Aorta (tissue), 5 donors: ENCODE measurements at regions not wholly inside any gene's neighbourhood (a gene's known extent, or its start where the extent isn't known, plus 50 kb on each side); places are given as distances from the start of the nearest gene placed in this dataset.

ENCODE experiments used
- ATAC-seq: fragments of 200-7000 bp; cut with Tn5 transposase; one replicate; pipeline ENCODE4 v1.9.1; 2022; ENCODE audit warnings: moderate library complexity; ENCODE audit not compliant: low FRiP score
- DNase-seq, 2 donors: peaks; one replicate each; pipeline ENCODE4 v3.0.0-alpha.2; 2020
- H3K27ac ChIP-seq, 2 donors: one replicate each; pipeline ENCODE4 v1.5.1; 2013; ENCODE audit warnings: low read length in 2 of 2, mild to moderate bottlenecking in 2 of 2, moderate library complexity in 2 of 2, control low read depth in 1 of 2, inconsistent platforms in 1 of 2, low read depth in 1 of 2
- H3K27me3 ChIP-seq, 2 donors: one replicate each; pipeline ENCODE4 v1.6.1; 2013; ENCODE audit warnings: control low read depth in 1 of 2, low read length in 1 of 2, mild to moderate bottlenecking in 1 of 2, moderate library complexity in 1 of 2; ENCODE audit not compliant: insufficient read depth in 2 of 2, control insufficient read depth in 1 of 2
- H3K36me3 ChIP-seq, 2 donors: one replicate each; pipeline ENCODE4 v1.6.1; 2013; ENCODE audit warnings: control low read depth in 1 of 2, low read length in 1 of 2, mild to moderate bottlenecking in 1 of 2; ENCODE audit not compliant: insufficient read depth in 2 of 2, control insufficient read depth in 1 of 2
- H3K4me1 ChIP-seq, 2 donors: one replicate each; pipeline ENCODE4 v1.6.1; 2013; ENCODE audit warnings: low read length in 2 of 2, control low read depth in 1 of 2, mild to moderate bottlenecking in 1 of 2, moderate library complexity in 1 of 2; ENCODE audit not compliant: insufficient read depth in 2 of 2, control insufficient read depth in 1 of 2
- H3K4me3 ChIP-seq, 2 donors: one replicate each; pipeline ENCODE4 v1.5.1; 2013; ENCODE audit warnings: low read length in 2 of 2, control low read depth in 1 of 2, mild to moderate bottlenecking in 1 of 2
- H3K9me3 ChIP-seq: one replicate; pipeline ENCODE4 v1.6.1; 2013; ENCODE audit warnings: mild to moderate bottlenecking, low read length; ENCODE audit not compliant: control insufficient read depth
- WGBS, 2 donors: extraction: QIAGEN DNeasy Blood & Tissue Kit; methylation state at CpG; one replicate each; pipeline ENCODE4 v1.1.7; 2013; 5-methylcytosine and 5-hydroxymethylcytosine counted together
- intact Hi-C, 2 donors: fragments of 100-400 bp; cut with DNase I; formaldehyde crosslinking; loops; one replicate each; pipeline versions ENCODE4 v1.14.2 to v1.15.0; 2022
- donor health status: healthy with polysubstance abuse.
- donor health status: Bipolar disorder and iron deficiency.
- donor health status: DM: no; HTN: no; CAD: no.
- donor health status: DM: no; HTN: no; CAD: no.
- donor health status: DM: yes; HTN: yes; CAD: no.

DNA sequence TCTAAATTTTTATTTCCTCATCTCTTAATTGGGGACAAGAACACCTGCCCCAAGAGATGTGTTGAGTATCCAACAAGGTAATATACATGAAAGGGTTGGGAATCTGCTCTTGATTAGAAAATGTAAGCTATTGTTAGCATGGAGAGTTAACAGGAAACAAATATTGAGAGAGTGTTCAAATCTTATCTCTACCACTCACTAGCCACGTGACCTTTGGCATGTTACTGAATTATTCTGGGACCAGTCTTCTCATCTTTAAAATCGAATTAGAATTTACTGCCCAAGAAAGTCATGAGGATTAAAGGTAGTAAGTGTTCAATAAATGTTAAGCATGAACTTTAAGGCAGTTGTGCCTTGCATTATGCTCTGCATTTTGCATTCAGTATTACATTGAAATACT is 184.7 kb downstream of the MID1IP1 start:
- Histone ChIP-seq H3K36me3 (no peaks in the 10 kb centered on the region), H3K9me3 (no peaks in the 10 kb centered on the region), H3K4me1 (no peaks in the 10 kb centered on the region), H3K27me3 (no peaks in the 10 kb centered on the region), H3K4me3 (no peak overlapping the region), H3K27ac (no peak overlapping the region)
- 22% methylated on average over 2 of the region's 2 CpGs for WGBS, 2 donors
- ATAC-seq: no peak
- intact Hi-C loops: loop anchor here (10.0 kb wide), 2 partner anchors 181 to 221 kb away; partner anchors contain the start of gene MID1IP1 (in 1 of the 2)
- no peak for DNase-seq

DNA sequence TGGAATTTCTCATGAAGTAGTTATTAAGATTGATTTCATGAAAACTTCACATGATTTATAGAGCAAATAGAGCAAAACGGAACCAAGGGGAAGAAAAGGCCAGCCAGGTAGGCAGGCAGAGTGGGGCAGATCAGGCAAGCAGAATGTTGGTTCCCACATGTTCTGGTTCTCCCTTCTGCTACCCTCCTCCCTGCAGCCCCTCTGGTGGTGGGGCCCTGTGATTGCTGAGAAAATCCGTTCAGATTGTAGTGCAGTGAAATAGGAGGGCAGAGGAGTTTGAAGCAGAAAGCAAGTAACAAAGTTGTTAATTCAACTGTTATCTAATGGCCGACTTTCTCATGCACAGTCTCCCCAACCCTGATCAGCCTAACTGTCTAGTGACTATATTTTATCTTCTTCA is 185.3 kb downstream of the MID1IP1 start:
- H3K36me3 ChIP-seq: no peaks in the 10 kb centered on the region
- no peak overlapping the region for H3K4me3 ChIP-seq
- intact Hi-C loops: loop anchor here (10.0 kb wide), 2 partner anchors 182 to 222 kb away; partner anchors contain the start of gene MID1IP1 (in 1 of the 2)
- WGBS, 2 donors: 56 to 78% methylated on average over 3 of the region's 3 CpGs
- no peak overlapping the region for H3K27ac ChIP-seq
- ATAC-seq (no peak), DNase-seq (no peak)
- H3K27me3 ChIP-seq: no peaks in the 10 kb centered on the region
- H3K9me3 ChIP-seq: no peaks in the 10 kb centered on the region
- no peaks in the 10 kb centered on the region for H3K4me1 ChIP-seq

DNA sequence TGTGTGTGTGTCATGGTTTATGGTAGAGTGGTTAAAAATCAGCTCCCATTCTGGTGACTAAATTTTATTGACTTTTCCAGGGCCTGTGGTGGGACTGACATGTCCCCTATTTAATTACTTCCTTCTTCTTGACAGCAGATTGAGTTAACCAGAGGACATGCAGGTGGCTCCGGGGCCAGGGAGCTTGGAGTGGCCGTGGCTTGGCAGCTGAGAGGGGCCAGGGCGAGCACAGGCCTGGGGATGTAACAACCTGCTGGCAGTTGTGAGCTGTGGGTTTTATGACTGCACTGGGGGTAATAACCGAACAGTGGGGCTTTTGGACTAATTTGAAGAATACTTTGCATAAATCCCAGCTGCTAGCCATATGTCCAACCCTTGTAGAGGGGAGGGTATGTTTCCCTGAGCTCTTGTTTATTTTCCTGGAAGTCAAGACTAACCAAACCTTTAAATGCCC is 186.0 kb downstream of the MID1IP1 start:
- Histone ChIP-seq H3K9me3 (no peaks in the 10 kb centered on the region), H3K36me3 (no peaks in the 10 kb centered on the region), H3K4me3 (no peak overlapping the region), H3K4me1 (no peaks in the 10 kb centered on the region), H3K27ac (no peak overlapping the region), H3K27me3 (no peaks in the 10 kb centered on the region)
- WGBS, 2 donors: 77 to 83% methylated on average over 4 of the region's 4 CpGs
- DNase-seq (no peak), ATAC-seq (no peak)
- intact Hi-C loops: loop anchor here (10.0 kb wide), 2 partner anchors 182 to 222 kb away; partner anchors contain the start of gene MID1IP1 (in 1 of the 2)

DNA sequence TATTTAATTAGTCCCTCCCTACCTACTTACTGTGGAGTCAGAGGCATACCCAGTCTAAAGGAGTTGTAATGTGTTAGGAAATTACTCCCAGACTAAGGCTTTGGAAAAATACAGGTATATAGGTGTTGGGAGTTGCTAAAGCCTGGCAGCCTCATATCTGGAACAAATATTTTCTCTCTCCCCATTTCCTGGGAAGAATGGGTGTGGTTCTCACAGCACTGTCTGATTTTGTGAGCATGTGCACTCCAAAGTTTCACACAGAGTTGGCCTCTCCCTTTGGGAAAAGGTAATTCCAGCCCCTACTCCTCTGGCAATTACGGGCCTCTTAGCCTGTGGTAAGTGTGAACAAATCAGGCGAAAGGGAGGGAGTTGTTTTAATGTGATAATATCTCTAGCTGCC is 187.0 kb downstream of the MID1IP1 start:
- intact Hi-C loops: loop anchor here (10.0 kb wide), 2 partner anchors 184 to 224 kb away; partner anchors contain the start of gene MID1IP1 (in 1 of the 2)
- 82 to 93% methylated on average over 2 of the region's 2 CpGs for WGBS, 2 donors

DNA sequence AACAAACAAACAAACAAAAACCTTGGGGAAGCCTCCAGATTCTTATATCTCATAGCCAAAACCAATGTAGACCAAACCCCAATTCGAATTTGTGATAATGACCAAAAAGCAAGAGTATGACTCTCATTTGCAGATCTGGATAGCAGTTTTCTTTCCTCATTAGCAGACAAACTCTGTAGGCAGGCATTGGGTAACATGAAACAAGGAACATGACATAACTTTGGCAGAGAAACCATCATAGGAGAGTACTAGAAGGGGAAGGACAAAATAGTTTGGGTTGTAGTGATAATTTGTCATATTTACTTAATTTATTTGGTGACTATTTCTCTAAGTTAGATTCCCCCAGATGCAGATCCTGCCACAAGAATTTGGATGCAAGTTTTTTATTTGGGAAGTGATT is 187.8 kb downstream of the MID1IP1 start:
- 56 to 67% methylated on average over 1 of the region's 1 CpG for WGBS, 2 donors
- Histone ChIP-seq H3K27ac (no peak overlapping the region), H3K27me3 (no peaks in the 10 kb centered on the region), H3K4me3 (no peak overlapping the region), H3K9me3 (no peaks in the 10 kb centered on the region), H3K36me3 (no peaks in the 10 kb centered on the region), H3K4me1 (no peaks in the 10 kb centered on the region)
- intact Hi-C loops: loop anchor here (10.0 kb wide), 2 partner anchors 184 to 224 kb away; partner anchors contain the start of gene MID1IP1 (in 1 of the 2)
- ATAC-seq (no peak), DNase-seq (no peak)

More for the DNA sequence above, 187.0 kb downstream of the MID1IP1 start:
- Histone ChIP-seq H3K4me3 (no peak overlapping the region), H3K9me3 (no peaks in the 10 kb centered on the region), H3K4me1 (no peaks in the 10 kb centered on the region), H3K27me3 (no peaks in the 10 kb centered on the region), H3K36me3 (no peaks in the 10 kb centered on the region), H3K27ac (no peak overlapping the region)
- DNase-seq: no peak
- ATAC-seq: no peak

DNA sequence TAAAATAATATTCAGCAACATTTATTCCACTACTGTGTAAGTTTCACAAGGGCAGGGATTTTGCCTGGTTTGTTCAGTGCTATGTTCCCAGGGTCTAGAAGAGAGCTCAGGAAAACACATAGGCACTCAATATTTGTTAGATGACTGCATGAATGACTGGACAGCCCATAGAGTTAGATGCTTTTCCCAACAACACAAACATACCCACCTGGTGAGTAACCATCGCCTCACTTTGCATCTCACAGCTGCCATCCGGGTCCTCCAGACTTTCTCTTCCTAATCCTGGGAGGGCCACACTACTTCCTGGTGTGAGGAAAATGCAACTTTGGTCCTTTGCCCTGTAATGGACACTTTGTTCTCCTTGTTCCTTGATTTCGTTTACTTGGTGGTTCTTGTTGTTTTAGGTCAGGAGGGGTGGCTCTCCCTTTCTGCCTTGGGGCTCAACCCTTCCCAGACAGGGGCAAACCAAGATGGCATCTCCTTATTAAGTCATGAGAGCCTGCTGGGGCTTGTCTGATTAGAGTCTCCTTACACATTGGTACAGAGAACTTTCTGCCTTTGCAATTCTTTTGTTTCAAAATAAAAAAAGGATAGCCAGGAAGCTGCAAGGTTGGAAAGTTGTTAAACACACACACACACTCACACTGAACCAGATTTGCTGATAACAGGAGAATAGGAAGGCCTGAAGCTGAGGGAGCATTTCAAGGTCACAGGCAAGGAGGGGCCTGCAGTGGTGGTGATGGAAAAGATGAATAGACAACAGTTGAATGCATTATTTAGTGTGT is 190.6 kb downstream of the MID1IP1 start:
- no peaks in the 10 kb centered on the region for H3K36me3 ChIP-seq
- DNase-seq (no peak), ATAC-seq (no peak)
- H3K27me3 ChIP-seq: no peaks in the 10 kb centered on the region
- WGBS, 2 donors: 78 to 88% methylated on average over 3 of the region's 3 CpGs
- H3K27ac ChIP-seq: no peak overlapping the region
- no peaks in the 10 kb centered on the region for H3K4me1 ChIP-seq
- H3K4me3 ChIP-seq: no peak overlapping the region
- intact Hi-C loops: no loop called here
- no peaks in the 10 kb centered on the region for H3K9me3 ChIP-seq

DNA sequence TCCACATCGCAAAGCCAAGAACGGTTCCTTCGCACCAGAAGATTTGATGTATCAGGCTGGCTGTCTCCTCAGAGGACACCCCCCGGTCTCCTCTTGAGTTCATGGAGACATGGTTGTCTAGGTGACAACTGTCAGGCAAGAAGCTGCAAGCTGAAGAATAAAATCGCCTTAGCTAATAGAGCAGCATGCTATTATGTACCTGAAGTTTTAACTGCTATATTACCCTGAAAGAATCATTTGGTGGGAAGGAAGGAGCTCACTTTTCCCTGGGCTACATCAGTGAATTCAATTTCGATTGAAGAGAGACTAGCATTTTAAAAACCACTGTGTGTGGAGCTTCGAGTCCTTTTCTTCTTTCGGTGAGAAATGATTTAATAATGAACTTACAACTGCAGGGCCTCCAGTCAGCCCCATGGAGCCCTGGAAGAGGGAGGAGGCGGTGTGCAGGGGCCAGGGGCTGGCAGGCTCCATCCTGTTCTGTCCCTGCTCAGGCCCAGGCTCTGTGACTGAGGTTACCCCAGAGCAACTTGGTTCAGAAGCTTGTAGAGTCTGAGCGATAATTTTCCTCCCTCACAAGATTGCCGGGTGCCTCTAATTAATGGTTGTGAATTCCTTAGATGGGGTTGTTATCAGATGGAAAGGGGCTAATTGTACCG is 191.3 kb downstream of the MID1IP1 start:
- Histone ChIP-seq H3K27ac (no peak overlapping the region), H3K4me1 (no peaks in the 10 kb centered on the region), H3K9me3 (no peaks in the 10 kb centered on the region), H3K36me3 (no peaks in the 10 kb centered on the region), H3K4me3 (no peak overlapping the region), H3K27me3 (no peaks in the 10 kb centered on the region)
- 76 to 94% methylated on average over 12 of the region's 12 CpGs for WGBS, 2 donors
- DNase-seq (no peak), ATAC-seq (no peak)
- intact Hi-C loops: no loop called here

DNA sequence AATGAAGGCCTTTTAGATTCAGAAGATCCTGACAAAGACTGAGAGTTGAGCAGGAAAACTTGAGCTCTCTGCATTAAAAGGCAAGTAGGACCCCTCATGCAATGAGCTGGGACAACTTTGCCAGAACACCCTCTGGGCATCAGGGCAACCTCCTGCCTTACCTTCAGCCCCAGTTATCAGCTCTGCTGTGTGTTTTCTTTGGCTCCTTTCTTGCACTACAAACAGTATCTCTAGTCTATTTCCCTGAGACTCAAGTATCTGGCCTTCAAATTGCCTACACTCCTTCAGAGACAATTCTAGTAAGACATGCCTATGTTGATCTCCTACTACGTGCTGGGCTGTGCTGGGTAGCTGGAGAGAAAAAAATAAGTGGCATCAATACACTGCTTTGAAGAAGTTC is 192.2 kb downstream of the MID1IP1 start:
- Histone ChIP-seq H3K27ac (no peak overlapping the region), H3K9me3 (no peaks in the 10 kb centered on the region), H3K4me3 (no peak overlapping the region), H3K27me3 (no peaks in the 10 kb centered on the region), H3K36me3 (no peaks in the 10 kb centered on the region), H3K4me1 (no peaks in the 10 kb centered on the region)
- ATAC-seq: no peak
- intact Hi-C loops: no loop called here
- DNase-seq: no peak
- 20 to 38% methylated on average over 1 of the region's 1 CpG for WGBS, 2 donors
